Stomach (tissue), 4 donors: ENCODE measurements at regions not wholly inside any gene's neighbourhood (a gene's known extent, or its start where the extent isn't known, plus 50 kb on each side); places are given as distances from the start of the nearest gene placed in this dataset.

Experiments
- CTCF ChIP-seq, 7 experiments: fragments of 450-650 bp in 4 of 7; fragments of 200-600 bp in 3 of 7; sonication (generic) in 3 of 7; IDR thresholded peaks; one replicate each; pipeline ENCODE4 v1.5.1; 2016 to 2019; ENCODE audit warnings: antibody characterized with exemption in 7 of 7, control low read depth in 2 of 7, mild to moderate bottlenecking in 1 of 7
- POLR2A ChIP-seq, 4 donors: fragments of 450-650 bp; IDR thresholded peaks; one replicate each; pipeline ENCODE4 v1.6.1; 2016; ENCODE audit warnings: antibody characterized with exemption in 4 of 4, control low read depth in 2 of 4, mild to moderate bottlenecking in 1 of 4, moderate library complexity in 1 of 4
- POLR2AphosphoS5 ChIP-seq, 3 donors: sonication (generic); formaldehyde crosslinking; IDR thresholded peaks; one replicate each; pipeline ENCODE4 v1.6.1; 2016; ENCODE audit warnings: antibody characterized with exemption in 3 of 3

DNA sequence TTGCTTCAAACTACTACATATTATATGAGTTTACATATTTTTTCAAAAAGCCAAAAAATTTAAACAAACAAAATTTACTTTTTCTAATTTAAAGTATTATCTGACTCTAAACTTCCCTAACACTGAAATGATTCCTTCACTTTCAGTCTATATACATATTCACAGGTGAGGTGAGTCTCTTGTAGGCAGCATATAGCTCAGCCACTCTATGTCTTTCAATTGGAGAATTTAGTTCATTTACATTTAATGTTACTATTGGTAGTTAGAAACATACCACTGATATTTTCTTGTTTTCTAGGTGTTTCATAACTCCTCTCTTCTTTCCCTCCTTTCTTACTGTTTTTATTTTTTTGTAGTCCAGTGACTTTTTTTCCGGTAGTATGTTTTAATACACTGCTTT lies 387.1 kb downstream of the MRPL39 start:
- TF ChIP-seq CTCF (IDR thresholded peaks at IDR 0.05) (no peak), POLR2AphosphoS5 (IDR thresholded peaks at IDR 0.05) (no peak), POLR2A (IDR thresholded peaks at IDR 0.05) (no peak)
